HG02943 (cell line): ENCODE measurements at regions not wholly inside any gene's neighbourhood (a gene's known extent, or its start where the extent isn't known, plus 50 kb on each side); places are given as distances from the start of the nearest gene placed in this dataset.
A peak's percentile ranks its signal among the peaks of the same experiment; 100 is the strongest.
"Not testable (repeated sequence)": the region's sequence is repeated elsewhere in the genome, so short reads cannot be mapped to it uniquely, and the experiment has no call there.

Source experiments
- ATAC-seq: cut with Tn5 transposase; IDR thresholded peaks from one replicate; pipeline ENCODE4 v1.9.1; 2021; ENCODE audit warnings: mild to moderate bottlenecking, low read depth, moderate library complexity; ENCODE audit not compliant: unreplicated experiment

- ATAC-seq, result not testable (repeated sequence)
These were observed 136.4 kb upstream of the FAM174A start for GRCh38 chr5:100398815-100399214.

GRCh38 chr5:100379254-100379858 lies 155.8 kb upstream of the FAM174A start:
- ATAC-seq, result not testable (repeated sequence)

- ATAC-seq, result not testable (repeated sequence)
These were observed 170.3 kb upstream of the FAM174A start for GRCh38 chr5:100364757-100365478.

- ATAC-seq, result not testable (repeated sequence)
These were observed 170.8 kb upstream of the FAM174A start for GRCh38 chr5:100364343-100364742.

- not testable (repeated sequence) for ATAC-seq
These were observed 175.2 kb upstream of the FAM174A start for GRCh38 chr5:100359998-100360397.

- not testable (repeated sequence) for ATAC-seq
These were observed 188.9 kb upstream of the FAM174A start for GRCh38 chr5:100346269-100346668.

- ATAC-seq, result not testable (repeated sequence)
These were observed 193.7 kb upstream of the FAM174A start for GRCh38 chr5:100341485-100341884.

GRCh38 chr5:100322483-100322882 lies 212.7 kb upstream of the FAM174A start:
- no peak for ATAC-seq

- ATAC-seq, result no peak
These were observed 215.3 kb upstream of the FAM174A start for GRCh38 chr5:100319885-100320284.

GRCh38 chr5:100313657-100314056 lies 221.5 kb upstream of the FAM174A start:
- no peak for ATAC-seq

GRCh38 chr5:100311806-100312205 lies 223.4 kb upstream of the FAM174A start:
- no peak for ATAC-seq

- ATAC-seq, result no peak
These were observed 229.2 kb upstream of the FAM174A start for GRCh38 chr5:100306000-100306399.

GRCh38 chr5:100303216-100303615 lies 232.0 kb upstream of the FAM174A start:
- ATAC-seq, result no peak

- ATAC-seq, result no peak
These were observed 235.9 kb upstream of the FAM174A start for GRCh38 chr5:100299261-100299660.

- no peak for ATAC-seq
These were observed 259.1 kb upstream of the FAM174A start for GRCh38 chr5:100276071-100276470.

GRCh38 chr5:100275631-100276030 lies 259.5 kb upstream of the FAM174A start:
- no peak for ATAC-seq

- ATAC-seq, result no peak
These were observed 261.2 kb upstream of the FAM174A start for GRCh38 chr5:100273846-100274580.

GRCh38 chr5:100270023-100270771 lies 265.0 kb upstream of the FAM174A start:
- ATAC-seq, result peak; percentile 47

GRCh38 chr5:100260968-100261367 lies 274.2 kb upstream of the FAM174A start:
- ATAC-seq, result no peak

GRCh38 chr5:100252944-100253343 lies 282.2 kb upstream of the FAM174A start:
- no peak for ATAC-seq

- ATAC-seq, result no peak
These were observed 283.1 kb upstream of the FAM174A start for GRCh38 chr5:100252037-100252436.
